Fibroblast of the aortic adventitia (primary cell): ENCODE measurements at regions not wholly inside any gene's neighbourhood (a gene's known extent, or its start where the extent isn't known, plus 50 kb on each side); places are given as distances from the start of the nearest gene placed in this dataset.

Experiments used
- DNase-seq: peaks from one replicate; pipeline ENCODE4 v3.0.0-alpha.2; 2010; ENCODE audit warnings: low read depth
- H3K4me3 ChIP-seq: 2 replicates; pipeline ENCODE4 v1.5.1; 2011; ENCODE audit warnings: low read depth, mild to moderate bottlenecking, control low read depth, low read length, moderate library complexity
- CTCF ChIP-seq: IDR thresholded peaks from 2 replicates; pipeline ENCODE4 v1.5.1; 2011; ENCODE audit warnings: mild to moderate bottlenecking, low read length, control low read depth, inconsistent platforms; ENCODE audit not compliant: insufficient read depth

- TF ChIP-seq CTCF, result no peak
- H3K4me3 ChIP-seq, result no peak overlapping the region
- DNase-seq, result peak; percentile 10
These were observed 72.8 kb upstream of the MC4R start for GRCh38 chr18:60445341-60445740.

- no peak for TF ChIP-seq CTCF
- no peak overlapping the region for H3K4me3 ChIP-seq
- peak; percentile 5 for DNase-seq
These were observed 74.2 kb upstream of the MC4R start for GRCh38 chr18:60446821-60447220.

- TF ChIP-seq CTCF, result no peak
- DNase-seq, result no peak
These were observed 76.1 kb upstream of the MC4R start for GRCh38 chr18:60448487-60449267.

GRCh38 chr18:60452421-60452820 lies 79.8 kb upstream of the MC4R start:
- peak; percentile 20 for DNase-seq
- no peak for TF ChIP-seq CTCF
- no peak overlapping the region for H3K4me3 ChIP-seq

More at GRCh38 chr18:60448487-60449267, 76.1 kb upstream of the MC4R start:
- H3K4me3 ChIP-seq, result no peak overlapping the region

GRCh38 chr18:60466677-60467076 lies 94.1 kb upstream of the MC4R start:
- H3K4me3 ChIP-seq, result no peak overlapping the region
- peak; percentile 49 for DNase-seq

GRCh38 chr18:60469387-60470100 lies 97.0 kb upstream of the MC4R start:
- TF ChIP-seq CTCF, result no peak
- no peak overlapping the region for H3K4me3 ChIP-seq
- no peak for DNase-seq

More at GRCh38 chr18:60466677-60467076, 94.1 kb upstream of the MC4R start:
- TF ChIP-seq CTCF, result no peak
